OCI-LY7 (cell line): ENCODE measurements at regions not wholly inside any gene's neighbourhood (a gene's known extent, or its start where the extent isn't known, plus 50 kb on each side); places are given as distances from the start of the nearest gene placed in this dataset.
"Not testable (repeated sequence)": the region's sequence is repeated elsewhere in the genome, so short reads cannot be mapped to it uniquely, and the experiment has no call there.

Experiments
- BruUV-seq: library from RNA; stranded (reverse); fragments of 400-500 nt; replicated peaks from 2 replicates; lab custom pipeline; 2021; lab: Mats Ljungman, UMichigan
- CTCF ChIA-PET: fragments of 300-600 bp; sonication (Branson Sonifier 250); formaldehyde crosslinking; loops from one replicate; lab custom pipeline; 2022; ENCODE audit warnings: antibody characterized with exemption; ENCODE audit not compliant: unreplicated experiment; lab: Charles Lee
- POLR2A ChIA-PET: fragments of 300-600 bp; sonication (Branson Sonifier 250); formaldehyde crosslinking; loops from one replicate; lab custom pipeline; 2022; ENCODE audit warnings: antibody characterized with exemption; lab: Charles Lee
- DNase-seq: peaks from one replicate; pipeline ENCODE4 v3.0.0-alpha.2; 2015; ENCODE audit warnings: low spot score
- H2AFZ ChIP-seq: fragments of 200-600 bp; sonication (generic), shearing (Covaris generic); 2 replicates; pipeline ENCODE4 v1.6.1; 2014; ENCODE audit warnings: mild to moderate bottlenecking, antibody characterized with exemption, low read length, moderate library complexity
- H3K27ac ChIP-seq: fragments of 200-600 bp; sonication (generic); 2 replicates; pipeline ENCODE4 v1.5.1; 2014; ENCODE audit warnings: mixed run types, low read depth, mild to moderate bottlenecking, moderate library complexity, low read length, inconsistent platforms; ENCODE audit not compliant: poor library complexity, severe bottlenecking
- H3K36me3 ChIP-seq: fragments of 200-600 bp; sonication (generic); 2 replicates; pipeline ENCODE4 v1.6.1; 2014; ENCODE audit warnings: mild to moderate bottlenecking, antibody characterized with exemption, low read length, moderate library complexity, mixed read lengths; ENCODE audit not compliant: insufficient read depth
- H3K4me1 ChIP-seq: fragments of 200-600 bp; sonication (generic); 2 replicates; pipeline ENCODE4 v1.5.1; 2014; ENCODE audit warnings: mild to moderate bottlenecking, low read length; ENCODE audit not compliant: insufficient read depth, poor library complexity, severe bottlenecking
- H3K4me2 ChIP-seq: fragments of 200-600 bp; sonication (generic); 2 replicates; pipeline ENCODE4 v1.6.1; 2014; ENCODE audit warnings: mild to moderate bottlenecking, low read length
- H3K4me3 ChIP-seq: fragments of 200-600 bp; sonication (generic); 2 replicates; pipeline ENCODE4 v1.5.1; 2014; ENCODE audit warnings: mild to moderate bottlenecking, low read depth, low read length; ENCODE audit not compliant: poor library complexity, severe bottlenecking
- H3K79me2 ChIP-seq: fragments of 200-600 bp; sonication (generic); 2 replicates; pipeline ENCODE4 v1.6.1; 2016; ENCODE audit warnings: low read depth, mild to moderate bottlenecking, low read length, moderate library complexity, mixed read lengths; ENCODE audit not compliant: insufficient read depth
- H3K9me2 ChIP-seq: fragments of 200-600 bp; sonication (generic); 2 replicates; pipeline ENCODE4 v1.6.1; 2016; ENCODE audit warnings: mild to moderate bottlenecking, low read length, mixed read lengths; ENCODE audit not compliant: insufficient read depth
- H3K9me3 ChIP-seq: fragments of 200-600 bp; sonication (generic); 2 replicates; pipeline ENCODE4 v1.6.1; 2014; ENCODE audit warnings: mild to moderate bottlenecking, mixed run types, low read length, mixed read lengths
- H4K20me1 ChIP-seq: fragments of 200-600 bp; sonication (generic); 2 replicates; pipeline ENCODE4 v1.6.1; 2014; ENCODE audit warnings: mild to moderate bottlenecking, antibody characterized with exemption, low read length, moderate library complexity, mixed read lengths; ENCODE audit not compliant: insufficient read depth
- EZH2phosphoT487 ChIP-seq: fragments of 200-600 bp; sonication (generic); IDR thresholded peaks from 2 replicates; pipeline ENCODE4 v1.6.1; 2018; ENCODE audit warnings: low read depth, borderline replicate concordance, mild to moderate bottlenecking, mixed run types, antibody characterized with exemption, low read length, moderate library complexity, mixed read lengths
- intact Hi-C: fragments of 100-400 bp; cut with micrococcal nuclease; formaldehyde crosslinking; loops from one replicate; pipeline ENCODE4 v1.10.0; 2022; ENCODE audit not compliant: unreplicated experiment
- TF ChIP-seq, protein P1 (sequence below): fragments of 200-600 bp; sonication (generic); conservative IDR thresholded peaks from 2 replicates; pipeline ENCODE4 v1.5.1; 2014; ENCODE audit warnings: mild to moderate bottlenecking, antibody characterized with exemption, low read length, moderate library complexity, mixed read lengths

DNA sequence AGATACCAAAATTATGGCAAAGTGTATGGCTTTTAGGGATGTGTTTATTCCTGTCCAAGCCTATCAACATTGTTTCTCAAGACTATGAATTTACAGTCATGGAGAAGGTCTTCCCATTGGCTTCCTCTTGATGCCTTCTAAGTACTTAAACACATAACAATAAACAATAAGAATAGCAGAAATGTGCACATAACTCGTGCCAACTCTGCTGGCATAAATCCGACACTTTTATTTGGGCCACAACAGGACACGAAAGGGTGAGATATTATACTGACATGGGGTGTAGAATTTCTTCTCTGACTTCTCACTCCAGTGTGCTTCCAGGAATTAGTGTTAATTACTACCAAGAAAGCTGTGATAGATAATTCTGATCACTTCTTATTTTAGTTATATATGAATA, 695.9 kb upstream of the SLC35B3 start:
- BruUV-seq: no TSS peak
- no peak for DNase-seq
- H3K9me3 ChIP-seq: no peaks in the 10 kb centered on the region
- H3K4me2 ChIP-seq: no peak overlapping the region
- no peaks in the 10 kb centered on the region for H4K20me1 ChIP-seq
- no peak overlapping the region for H2AFZ ChIP-seq
- no peak for TF ChIP-seq EZH2phosphoT487
- TF ChIP-seq, protein P1, sequence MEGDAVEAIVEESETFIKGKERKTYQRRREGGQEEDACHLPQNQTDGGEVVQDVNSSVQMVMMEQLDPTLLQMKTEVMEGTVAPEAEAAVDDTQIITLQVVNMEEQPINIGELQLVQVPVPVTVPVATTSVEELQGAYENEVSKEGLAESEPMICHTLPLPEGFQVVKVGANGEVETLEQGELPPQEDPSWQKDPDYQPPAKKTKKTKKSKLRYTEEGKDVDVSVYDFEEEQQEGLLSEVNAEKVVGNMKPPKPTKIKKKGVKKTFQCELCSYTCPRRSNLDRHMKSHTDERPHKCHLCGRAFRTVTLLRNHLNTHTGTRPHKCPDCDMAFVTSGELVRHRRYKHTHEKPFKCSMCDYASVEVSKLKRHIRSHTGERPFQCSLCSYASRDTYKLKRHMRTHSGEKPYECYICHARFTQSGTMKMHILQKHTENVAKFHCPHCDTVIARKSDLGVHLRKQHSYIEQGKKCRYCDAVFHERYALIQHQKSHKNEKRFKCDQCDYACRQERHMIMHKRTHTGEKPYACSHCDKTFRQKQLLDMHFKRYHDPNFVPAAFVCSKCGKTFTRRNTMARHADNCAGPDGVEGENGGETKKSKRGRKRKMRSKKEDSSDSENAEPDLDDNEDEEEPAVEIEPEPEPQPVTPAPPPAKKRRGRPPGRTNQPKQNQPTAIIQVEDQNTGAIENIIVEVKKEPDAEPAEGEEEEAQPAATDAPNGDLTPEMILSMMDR: no peak
- ChIA-PET POLR2A (no interaction called here), CTCF (no interaction called here)
- no peaks in the 10 kb centered on the region for H3K36me3 ChIP-seq
- H3K27ac ChIP-seq: no peak overlapping the region
- no peak overlapping the region for H3K4me3 ChIP-seq
- H3K9me2 ChIP-seq: no peaks in the 10 kb centered on the region
- no peaks in the 10 kb centered on the region for H3K79me2 ChIP-seq
- intact Hi-C loops: no loop called here
- no peaks in the 10 kb centered on the region for H3K4me1 ChIP-seq

DNA sequence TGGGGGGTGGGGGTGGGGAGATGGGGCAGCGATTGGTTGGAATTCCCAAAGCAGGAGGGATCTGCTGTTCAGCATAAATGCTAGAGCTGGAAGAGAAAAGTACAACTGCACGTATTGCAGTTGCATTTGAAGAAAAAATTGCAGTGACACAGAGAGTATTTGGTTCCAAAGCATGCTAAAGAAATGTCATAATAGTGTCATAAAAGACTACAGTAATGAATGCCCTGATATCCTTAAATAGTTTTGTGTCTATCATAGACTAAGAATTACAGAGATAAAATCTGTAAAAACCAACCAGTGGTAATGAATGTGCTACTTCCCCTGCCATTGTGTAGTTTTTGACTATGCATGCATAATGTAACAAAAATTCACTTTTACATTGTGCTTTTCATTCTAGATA, 693.6 kb upstream of the SLC35B3 start:
- no TSS peak for BruUV-seq
- Histone ChIP-seq H3K27ac (no peak overlapping the region), H2AFZ (no peak overlapping the region), H3K4me1 (no peaks in the 10 kb centered on the region), H3K4me3 (no peak overlapping the region), H3K4me2 (no peak overlapping the region), H3K79me2 (no peaks in the 10 kb centered on the region), H3K9me3 (no peaks in the 10 kb centered on the region), H4K20me1 (no peaks in the 10 kb centered on the region), H3K36me3 (no peaks in the 10 kb centered on the region), H3K9me2 (no peaks in the 10 kb centered on the region)
- TF ChIP-seq EZH2phosphoT487: no peak
- TF ChIP-seq, protein P1: no peak
- intact Hi-C loops: no loop called here
- DNase-seq: no peak
- ChIA-PET CTCF (no interaction called here), POLR2A (no interaction called here)

DNA sequence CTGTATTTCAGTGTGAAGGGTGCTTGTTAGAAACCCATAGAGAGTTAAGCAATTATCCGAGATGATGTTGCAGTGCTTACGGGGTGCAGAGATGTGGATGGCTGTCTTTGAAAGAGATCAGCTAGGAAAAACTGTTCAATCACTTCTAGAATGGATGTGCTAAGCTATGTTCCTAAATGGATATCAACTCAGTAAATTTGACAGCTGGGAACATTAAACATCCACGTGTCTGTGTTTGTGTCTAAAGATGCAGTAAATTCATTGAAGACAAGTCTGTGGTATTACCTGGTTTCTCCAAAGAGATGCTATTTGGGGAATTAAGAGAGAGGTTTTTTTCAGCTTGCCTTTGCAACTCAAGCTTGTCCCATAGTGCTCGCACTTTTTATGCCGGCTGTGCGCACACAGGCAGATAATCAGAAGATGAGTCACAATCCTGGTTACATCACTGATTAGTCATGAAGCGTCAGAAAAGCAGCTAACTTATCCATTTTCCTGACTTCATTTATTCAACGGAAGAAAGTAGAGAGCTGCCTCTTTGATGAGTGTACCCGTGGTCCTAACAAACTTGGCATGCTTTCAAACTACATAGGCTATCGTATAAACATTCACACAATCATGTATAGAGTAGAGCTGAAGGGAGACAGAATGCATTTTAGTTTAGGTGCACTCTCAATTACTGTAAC, 691.7 kb upstream of the SLC35B3 start:
- Histone ChIP-seq H3K36me3 (no peaks in the 10 kb centered on the region), H3K27ac (no peak overlapping the region), H3K9me2 (no peaks in the 10 kb centered on the region), H3K4me1 (no peaks in the 10 kb centered on the region), H3K79me2 (no peaks in the 10 kb centered on the region), H3K4me3 (no peak overlapping the region), H3K9me3 (no peaks in the 10 kb centered on the region), H3K4me2 (no peak overlapping the region), H4K20me1 (no peaks in the 10 kb centered on the region), H2AFZ (no peak overlapping the region)
- BruUV-seq: no TSS peak
- intact Hi-C loops: no loop called here
- no peak for DNase-seq
- TF ChIP-seq, protein P1: no peak
- TF ChIP-seq EZH2phosphoT487: no peak
- POLR2A ChIA-PET: interaction anchor here (1.4 kb wide), 1 partner anchor 9 kb away, joined by 4 read pairs; no protein-coding TSS in a partner anchor
- CTCF ChIA-PET: no interaction called here

DNA sequence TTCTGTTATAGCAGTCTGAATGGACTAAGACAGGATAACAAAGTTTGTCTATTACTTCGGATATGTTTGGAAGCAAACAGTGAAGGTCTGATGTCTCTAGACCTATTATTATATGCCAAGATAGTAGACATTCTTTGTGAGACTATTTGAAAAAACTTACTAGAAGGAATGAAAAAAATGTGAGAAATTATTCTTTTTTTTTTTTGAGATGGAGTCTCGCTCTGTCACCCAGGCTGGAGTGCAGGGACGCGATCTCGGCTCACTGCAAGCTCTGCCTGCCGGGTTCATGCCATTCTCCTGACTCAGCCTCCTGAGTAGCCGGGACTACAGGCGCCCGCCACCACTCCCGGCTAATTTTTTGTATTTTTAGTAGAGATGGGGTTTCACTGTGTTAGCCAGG, 690.7 kb upstream of the SLC35B3 start:
- DNase-seq, BruUV-seq, POLR2A ChIA-PET: not testable (repeated sequence)

More for the DNA sequence above, 690.7 kb upstream of the SLC35B3 start:
- H3K79me2 ChIP-seq, H3K9me2 ChIP-seq, H3K4me2 ChIP-seq, H4K20me1 ChIP-seq, H3K9me3 ChIP-seq, H3K4me1 ChIP-seq, H3K36me3 ChIP-seq, CTCF ChIA-PET, H3K27ac ChIP-seq, intact Hi-C loops, H2AFZ ChIP-seq, H3K4me3 ChIP-seq: not testable (repeated sequence)
